WTC11 (cell line): ENCODE measurements at regions not wholly inside any gene's neighbourhood (a gene's known extent, or its start where the extent isn't known, plus 50 kb on each side); places are given as distances from the start of the nearest gene placed in this dataset.

Experiments
- ATAC-seq: fragments of 200-7000 bp; cut with Tn5 transposase; 2 replicates; pipeline ENCODE4 v1.10.0; 2021; ENCODE audit warnings: mild to moderate bottlenecking, moderate library complexity
- CTCF ChIA-PET: fragments of 300-600 bp; sonication (Branson Sonifier 250); formaldehyde crosslinking; loops from one replicate; lab custom pipeline; 2021; ENCODE audit warnings: antibody characterized with exemption; lab: Charles Lee
- POLR2A ChIA-PET: fragments of 350-600 bp; sonication (Branson Sonifier 250); formaldehyde crosslinking; loops from one replicate; lab custom pipeline; 2021; ENCODE audit warnings: antibody characterized with exemption; lab: Charles Lee
- DNase-seq: peaks from one replicate; pipeline ENCODE4 v3.0.0; 2021; ENCODE audit warnings: low spot score
- H3K27ac Mint-ChIP-seq: 2 replicates; pipeline ENCODE4 v1.8.0; 2021; ENCODE audit warnings: mixed read lengths
- H3K27me3 Mint-ChIP-seq: 2 replicates; pipeline ENCODE4 v1.8.0; 2021; ENCODE audit warnings: low read depth, mild to moderate bottlenecking, moderate library complexity, mixed read lengths
- H3K36me3 Mint-ChIP-seq: 2 replicates; pipeline ENCODE4 v1.8.0; 2021; ENCODE audit warnings: mixed read lengths
- H3K4me1 Mint-ChIP-seq: 2 replicates; pipeline ENCODE4 v1.8.0; 2022; ENCODE audit warnings: mixed read lengths
- H3K4me3 Mint-ChIP-seq: 2 replicates; pipeline ENCODE4 v1.8.0; 2021; ENCODE audit warnings: mild to moderate bottlenecking, moderate library complexity, mixed read lengths
- H3K9me3 Mint-ChIP-seq: 2 replicates; pipeline ENCODE4 v1.8.0; 2021; ENCODE audit warnings: mixed read lengths
- ATF1 ChIP-seq: sonication (generic); formaldehyde crosslinking; IDR thresholded peaks from 2 replicates; pipeline ENCODE4 v1.8.1; 2023; ENCODE audit warnings: mild to moderate bottlenecking, moderate library complexity, missing genetic modification reagents
- ATF6 ChIP-seq: sonication (generic); formaldehyde crosslinking; IDR thresholded peaks from 2 replicates; pipeline ENCODE4 v1.8.1; 2023; ENCODE audit warnings: mild to moderate bottlenecking, missing genetic modification reagents
- CTCF ChIP-seq: fragments of 200-600 bp; IDR thresholded peaks from 2 replicates; pipeline ENCODE4 v1.8.0; 2022; ENCODE audit warnings: antibody characterized with exemption
- E2F4 ChIP-seq: sonication (generic); formaldehyde crosslinking; IDR thresholded peaks from 2 replicates; pipeline ENCODE4 v1.8.1; 2022; ENCODE audit warnings: low read depth, mild to moderate bottlenecking, moderate library complexity, missing genetic modification reagents, borderline replicate concordance
- FOXK1 ChIP-seq: sonication (generic); formaldehyde crosslinking; IDR thresholded peaks from 2 replicates; pipeline ENCODE4 v1.8.0; 2022; ENCODE audit warnings: mild to moderate bottlenecking, moderate library complexity, missing genetic modification reagents
- FOXP1 ChIP-seq: sonication (generic); formaldehyde crosslinking; IDR thresholded peaks from 2 replicates; pipeline ENCODE4 v1.8.0; 2022; ENCODE audit warnings: missing genetic modification reagents, mild to moderate bottlenecking, moderate library complexity, borderline replicate concordance
- GTF2I ChIP-seq: fragments of 250-450 bp; sonication (Bioruptor Pico); conservative IDR thresholded peaks from 2 replicates; pipeline ENCODE4 v1.4.0; 2021; ENCODE audit warnings: mild to moderate bottlenecking
- IRF2 ChIP-seq: sonication (generic); formaldehyde crosslinking; IDR thresholded peaks from 2 replicates; pipeline ENCODE4 v1.8.0; 2022; ENCODE audit warnings: low read depth, missing genetic modification reagents, borderline replicate concordance
- KAT7 ChIP-seq: sonication (generic); formaldehyde crosslinking; IDR thresholded peaks from 2 replicates; pipeline ENCODE4 v1.8.1; 2023; ENCODE audit warnings: missing genetic modification reagents, mild to moderate bottlenecking, borderline replicate concordance
- MAX ChIP-seq: sonication (generic); formaldehyde crosslinking; IDR thresholded peaks from 2 replicates; pipeline ENCODE4 v1.8.0; 2022; ENCODE audit warnings: mild to moderate bottlenecking, missing genetic modification reagents
- MLX ChIP-seq: sonication (generic); formaldehyde crosslinking; IDR thresholded peaks from 2 replicates; pipeline ENCODE4 v1.8.1; 2023; ENCODE audit warnings: mild to moderate bottlenecking, missing genetic modification reagents, moderate library complexity
- NR3C1 ChIP-seq: sonication (generic); formaldehyde crosslinking; conservative IDR thresholded peaks from 2 replicates; pipeline ENCODE4 v1.8.1; 2023; ENCODE audit warnings: low read depth, mild to moderate bottlenecking, missing genetic modification reagents
- ZBTB43 ChIP-seq: sonication (generic); formaldehyde crosslinking; IDR thresholded peaks from 2 replicates; pipeline ENCODE4 v1.8.1; 2023; ENCODE audit warnings: mild to moderate bottlenecking, missing genetic modification reagents
- ZNF671 ChIP-seq: fragments of 250-450 bp; sonication (Bioruptor Pico); IDR thresholded peaks from 2 replicates; pipeline ENCODE4 v1.8.0; 2021; ENCODE audit warnings: mild to moderate bottlenecking
- TF ChIP-seq, protein P1 (sequence below): sonication (generic); formaldehyde crosslinking; IDR thresholded peaks from 2 replicates; pipeline ENCODE4 v1.8.0; 2023; ENCODE audit warnings: mild to moderate bottlenecking, missing genetic modification reagents
- TF ChIP-seq, protein P2 (sequence below): sonication (generic); formaldehyde crosslinking; IDR thresholded peaks from 2 replicates; pipeline ENCODE4 v1.8.1; 2022; ENCODE audit warnings: mild to moderate bottlenecking, moderate library complexity, missing genetic modification reagents

DNA sequence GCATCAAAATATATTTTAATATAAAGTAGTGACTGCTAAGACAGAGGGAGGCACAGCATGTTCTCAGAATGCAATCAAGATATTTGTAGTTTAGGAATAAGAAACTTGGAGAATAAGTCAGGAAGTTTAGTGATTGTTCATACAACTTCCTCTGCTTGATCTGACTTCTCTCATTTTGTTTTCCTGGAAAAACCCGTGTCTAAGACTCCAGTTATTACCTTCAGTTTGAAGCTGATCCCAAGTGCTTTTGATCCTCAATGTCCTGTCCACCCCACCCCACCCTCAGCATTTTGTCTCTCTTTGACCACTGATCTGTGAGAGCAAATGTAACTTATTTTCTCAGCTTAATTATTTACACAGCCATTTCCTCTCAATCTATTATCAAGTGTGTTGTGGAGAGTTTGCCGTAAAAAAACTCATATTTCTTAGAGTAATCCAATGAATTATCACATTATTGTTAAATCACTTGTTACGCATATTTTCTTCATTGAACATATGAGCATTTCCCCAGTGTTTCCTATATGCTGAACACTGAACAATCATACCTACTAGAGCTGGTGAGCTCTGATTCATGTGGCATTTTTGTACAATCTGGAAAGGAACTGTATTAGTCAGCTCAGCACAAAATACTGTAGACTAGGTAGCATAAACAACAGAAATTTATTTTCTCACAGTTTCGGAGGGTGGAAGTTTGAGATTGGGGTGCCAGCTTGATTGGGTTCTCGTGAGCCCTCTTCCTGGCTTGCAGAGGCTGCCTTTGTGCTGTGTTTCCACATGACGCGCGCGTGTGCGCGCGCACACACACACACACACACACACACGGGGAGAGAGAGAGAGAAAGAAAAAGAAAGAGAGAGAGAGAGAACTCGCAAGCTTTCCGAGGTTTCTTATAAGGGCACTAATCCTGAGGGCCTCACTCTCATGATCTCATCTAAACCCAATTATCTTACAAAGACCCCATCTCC is 65.5 kb upstream of the DPYD start:
- H3K27ac Mint-ChIP-seq: no peak overlapping the region
- H3K9me3 Mint-ChIP-seq: peaks cover 3% of the 10 kb centered on the region
- ChIA-PET POLR2A (no interaction called here), CTCF (no interaction called here)
- H3K4me3 Mint-ChIP-seq: no peak overlapping the region
- no peaks in the 10 kb centered on the region for H3K27me3 Mint-ChIP-seq
- no peaks in the 10 kb centered on the region for H3K4me1 Mint-ChIP-seq
- no peaks in the 10 kb centered on the region for H3K36me3 Mint-ChIP-seq
- no peak for DNase-seq
- TF ChIP-seq NR3C1 (CRISPR knock-in tag) (no peak), IRF2 (CRISPR knock-in tag) (no peak), ATF1 (no peak), ZBTB43 (CRISPR knock-in tag) (no peak), GTF2I (CRISPR knock-in tag) (no peak), MLX (CRISPR knock-in tag) (no peak), ATF6 (no peak), E2F4 (no peak), FOXK1 (CRISPR knock-in tag) (no peak), KAT7 (CRISPR knock-in tag) (no peak), CTCF (no peak), ZNF671 (CRISPR knock-in tag) (no peak)
- TF ChIP-seq, protein P1, sequence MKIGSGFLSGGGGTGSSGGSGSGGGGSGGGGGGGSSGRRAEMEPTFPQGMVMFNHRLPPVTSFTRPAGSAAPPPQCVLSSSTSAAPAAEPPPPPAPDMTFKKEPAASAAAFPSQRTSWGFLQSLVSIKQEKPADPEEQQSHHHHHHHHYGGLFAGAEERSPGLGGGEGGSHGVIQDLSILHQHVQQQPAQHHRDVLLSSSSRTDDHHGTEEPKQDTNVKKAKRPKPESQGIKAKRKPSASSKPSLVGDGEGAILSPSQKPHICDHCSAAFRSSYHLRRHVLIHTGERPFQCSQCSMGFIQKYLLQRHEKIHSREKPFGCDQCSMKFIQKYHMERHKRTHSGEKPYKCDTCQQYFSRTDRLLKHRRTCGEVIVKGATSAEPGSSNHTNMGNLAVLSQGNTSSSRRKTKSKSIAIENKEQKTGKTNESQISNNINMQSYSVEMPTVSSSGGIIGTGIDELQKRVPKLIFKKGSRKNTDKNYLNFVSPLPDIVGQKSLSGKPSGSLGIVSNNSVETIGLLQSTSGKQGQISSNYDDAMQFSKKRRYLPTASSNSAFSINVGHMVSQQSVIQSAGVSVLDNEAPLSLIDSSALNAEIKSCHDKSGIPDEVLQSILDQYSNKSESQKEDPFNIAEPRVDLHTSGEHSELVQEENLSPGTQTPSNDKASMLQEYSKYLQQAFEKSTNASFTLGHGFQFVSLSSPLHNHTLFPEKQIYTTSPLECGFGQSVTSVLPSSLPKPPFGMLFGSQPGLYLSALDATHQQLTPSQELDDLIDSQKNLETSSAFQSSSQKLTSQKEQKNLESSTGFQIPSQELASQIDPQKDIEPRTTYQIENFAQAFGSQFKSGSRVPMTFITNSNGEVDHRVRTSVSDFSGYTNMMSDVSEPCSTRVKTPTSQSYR (CRISPR knock-in tag): no peak
- ATAC-seq: no peak

GRCh38 chr1:97983126-97983525 is 62.3 kb upstream of the DPYD start:
- no peak overlapping the region for H3K27ac Mint-ChIP-seq
- no peak for ATAC-seq
- H3K4me3 Mint-ChIP-seq: no peak overlapping the region
- H3K9me3 Mint-ChIP-seq: no peaks in the 10 kb centered on the region
- no peaks in the 10 kb centered on the region for H3K36me3 Mint-ChIP-seq
- H3K4me1 Mint-ChIP-seq: no peaks in the 10 kb centered on the region
- no peak for TF ChIP-seq FOXP1
- TF ChIP-seq, protein P2, sequence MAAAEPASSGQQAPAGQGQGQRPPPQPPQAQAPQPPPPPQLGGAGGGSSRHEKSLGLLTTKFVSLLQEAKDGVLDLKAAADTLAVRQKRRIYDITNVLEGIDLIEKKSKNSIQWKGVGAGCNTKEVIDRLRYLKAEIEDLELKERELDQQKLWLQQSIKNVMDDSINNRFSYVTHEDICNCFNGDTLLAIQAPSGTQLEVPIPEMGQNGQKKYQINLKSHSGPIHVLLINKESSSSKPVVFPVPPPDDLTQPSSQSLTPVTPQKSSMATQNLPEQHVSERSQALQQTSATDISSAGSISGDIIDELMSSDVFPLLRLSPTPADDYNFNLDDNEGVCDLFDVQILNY: no peak
- no peak for TF ChIP-seq MAX (CRISPR knock-in tag)
- ChIA-PET CTCF (no interaction called here), POLR2A (no interaction called here)
- no peak for DNase-seq
- no peaks in the 10 kb centered on the region for H3K27me3 Mint-ChIP-seq
